ENCODE measurements at regions not wholly inside any gene's neighbourhood (a gene's known extent, or its start where the extent isn't known, plus 50 kb on each side); places are given as distances from the start of the nearest gene placed in this dataset.

DNA sequence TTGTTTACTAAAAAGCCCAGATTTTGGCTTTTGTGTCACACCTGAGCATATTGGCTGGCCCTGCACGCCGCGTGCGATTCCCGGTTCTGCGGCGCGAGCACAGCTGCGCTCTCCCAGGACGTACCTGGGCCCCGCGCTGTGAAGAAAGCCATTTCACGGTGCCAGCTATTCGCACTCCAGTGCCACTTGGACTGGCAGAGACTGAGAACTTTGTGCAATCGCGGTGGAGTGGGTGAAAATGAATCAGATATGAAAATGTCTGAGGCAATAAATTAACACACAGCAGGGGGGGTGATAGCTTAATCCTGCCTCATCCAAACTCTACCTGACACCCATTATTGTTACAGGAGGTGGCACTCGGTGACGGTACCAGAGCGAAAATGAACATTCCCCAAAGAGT lies 330.1 kb upstream of the MGMT start:
- TF ChIP-seq GABPB1 (CRISPR knock-in tag; IDR thresholded peaks at IDR 0.05) (no peak), POLR2A (IDR thresholded peaks at IDR 0.05; ENCODE audit: insufficient read depth in 1 of 2, low read depth in 2 of 2, low read length in 2 of 2) (no peak), TAF1 (CRISPR knock-in tag; IDR thresholded peaks at IDR 0.05) (no peak), POLR2AphosphoS5 (IDR thresholded peaks at IDR 0.05; ENCODE audit: low read depth, low read length) (no peak), TEAD3 (CRISPR knock-in tag; optimal IDR thresholded peaks at IDR 0.05; ENCODE audit: borderline replicate concordance) (no peak), ZNF674 (CRISPR knock-in tag; IDR thresholded peaks at IDR 0.05; ENCODE audit: low read depth) (no peak), SP2 (CRISPR knock-in tag; IDR thresholded peaks at IDR 0.05) (no peak), ZNF326 (CRISPR knock-in tag; IDR thresholded peaks at IDR 0.05; ENCODE audit: borderline replicate concordance) (no peak), HNRNPLL (IDR thresholded peaks at IDR 0.05; ENCODE audit: low read depth, low read length, poor library complexity, severe bottlenecking) (no peak), TMF1 (CRISPR knock-in tag; IDR thresholded peaks at IDR 0.05; ENCODE audit: low read depth) (no peak)
- TF ChIP-seq, protein P1, sequence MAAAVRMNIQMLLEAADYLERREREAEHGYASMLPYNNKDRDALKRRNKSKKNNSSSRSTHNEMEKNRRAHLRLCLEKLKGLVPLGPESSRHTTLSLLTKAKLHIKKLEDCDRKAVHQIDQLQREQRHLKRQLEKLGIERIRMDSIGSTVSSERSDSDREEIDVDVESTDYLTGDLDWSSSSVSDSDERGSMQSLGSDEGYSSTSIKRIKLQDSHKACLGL (CRISPR knock-in tag; IDR thresholded peaks at IDR 0.05): no peak
- TF ChIP-seq, protein P2, sequence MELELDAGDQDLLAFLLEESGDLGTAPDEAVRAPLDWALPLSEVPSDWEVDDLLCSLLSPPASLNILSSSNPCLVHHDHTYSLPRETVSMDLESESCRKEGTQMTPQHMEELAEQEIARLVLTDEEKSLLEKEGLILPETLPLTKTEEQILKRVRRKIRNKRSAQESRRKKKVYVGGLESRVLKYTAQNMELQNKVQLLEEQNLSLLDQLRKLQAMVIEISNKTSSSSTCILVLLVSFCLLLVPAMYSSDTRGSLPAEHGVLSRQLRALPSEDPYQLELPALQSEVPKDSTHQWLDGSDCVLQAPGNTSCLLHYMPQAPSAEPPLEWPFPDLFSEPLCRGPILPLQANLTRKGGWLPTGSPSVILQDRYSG (CRISPR knock-in tag; IDR thresholded peaks at IDR 0.05): no peak
- TF ChIP-seq, protein P3, sequence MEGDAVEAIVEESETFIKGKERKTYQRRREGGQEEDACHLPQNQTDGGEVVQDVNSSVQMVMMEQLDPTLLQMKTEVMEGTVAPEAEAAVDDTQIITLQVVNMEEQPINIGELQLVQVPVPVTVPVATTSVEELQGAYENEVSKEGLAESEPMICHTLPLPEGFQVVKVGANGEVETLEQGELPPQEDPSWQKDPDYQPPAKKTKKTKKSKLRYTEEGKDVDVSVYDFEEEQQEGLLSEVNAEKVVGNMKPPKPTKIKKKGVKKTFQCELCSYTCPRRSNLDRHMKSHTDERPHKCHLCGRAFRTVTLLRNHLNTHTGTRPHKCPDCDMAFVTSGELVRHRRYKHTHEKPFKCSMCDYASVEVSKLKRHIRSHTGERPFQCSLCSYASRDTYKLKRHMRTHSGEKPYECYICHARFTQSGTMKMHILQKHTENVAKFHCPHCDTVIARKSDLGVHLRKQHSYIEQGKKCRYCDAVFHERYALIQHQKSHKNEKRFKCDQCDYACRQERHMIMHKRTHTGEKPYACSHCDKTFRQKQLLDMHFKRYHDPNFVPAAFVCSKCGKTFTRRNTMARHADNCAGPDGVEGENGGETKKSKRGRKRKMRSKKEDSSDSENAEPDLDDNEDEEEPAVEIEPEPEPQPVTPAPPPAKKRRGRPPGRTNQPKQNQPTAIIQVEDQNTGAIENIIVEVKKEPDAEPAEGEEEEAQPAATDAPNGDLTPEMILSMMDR (CRISPR knock-in tag; IDR thresholded peaks at IDR 0.05): no peak

All from HepG2 (cell line).